IMR-90 (cell line): ENCODE measurements at regions not wholly inside any gene's neighbourhood (a gene's known extent, or its start where the extent isn't known, plus 50 kb on each side); places are given as distances from the start of the nearest gene placed in this dataset.

Source experiments
- ATAC-seq: fragments of 200-7000 bp; cut with Tn5 transposase; 2 replicates; pipeline ENCODE4 v1.9.1; 2020; ENCODE audit warnings: low read depth, mild to moderate bottlenecking, moderate library complexity
- BruUV-seq: library from RNA; stranded (reverse); fragments of 400-500 nt; replicated peaks from 2 replicates; lab custom pipeline; 2021; lab: Mats Ljungman, UMichigan
- CTCF ChIA-PET: fragments of 300-600 bp; formaldehyde crosslinking; extraction: SDS; loops from one replicate; lab custom pipeline; 2021; ENCODE audit warnings: antibody characterized with exemption; lab: Yijun Ruan, JAX
- POLR2A ChIA-PET: fragments of 300-600 bp; sonication (Branson Sonifier 250); formaldehyde crosslinking; loops from one replicate; lab custom pipeline; 2022; ENCODE audit warnings: antibody characterized with exemption; ENCODE audit not compliant: unreplicated experiment; lab: Charles Lee
- DNase-seq: peaks from one replicate; pipeline ENCODE4 v3.0.0; 2013
- H2AFZ ChIP-seq: replicated peaks from 2 replicates; pipeline ENCODE3; 2013; ENCODE audit warnings: low read length, mild to moderate bottlenecking; ENCODE audit not compliant: poor library complexity
- H2AK5ac ChIP-seq: 2 replicates; pipeline ENCODE4 v1.6.1; 2013; ENCODE audit warnings: low read depth, low read length, inconsistent platforms
- H2AK9ac ChIP-seq: replicated peaks from 2 replicates; pipeline ENCODE3; 2013; ENCODE audit warnings: mild to moderate bottlenecking, low read depth, low read length, moderate library complexity; ENCODE audit not compliant: poor library complexity
- H2BK120ac ChIP-seq: 2 replicates; pipeline ENCODE4 v1.6.1; 2013; ENCODE audit warnings: low read depth, low read length, inconsistent platforms
- H2BK15ac ChIP-seq: 3 replicates; pipeline ENCODE4 v1.6.1; 2013; ENCODE audit warnings: low read depth, low read length, inconsistent platforms
- H2BK20ac ChIP-seq: 2 replicates; pipeline ENCODE4 v1.6.1; 2013; ENCODE audit warnings: low read depth, mild to moderate bottlenecking, inconsistent platforms, low read length, moderate library complexity
- H2BK5ac ChIP-seq: 2 replicates; pipeline ENCODE4 v1.6.1; 2013; ENCODE audit warnings: mild to moderate bottlenecking, low read depth, low read length, inconsistent platforms; ENCODE audit not compliant: poor library complexity, severe bottlenecking
- H3K14ac ChIP-seq: replicated peaks from 2 replicates; pipeline ENCODE4 v1.6.1; 2013; ENCODE audit warnings: low read depth, low read length, inconsistent platforms
- H3K18ac ChIP-seq: 2 replicates; pipeline ENCODE4 v1.6.1; 2013; ENCODE audit warnings: low read depth, low read length, control low read depth
- H3K23ac ChIP-seq: 2 replicates; pipeline ENCODE4 v1.6.1; 2013; ENCODE audit warnings: low read depth, low read length, inconsistent platforms
- H3K27ac ChIP-seq: 2 replicates; pipeline ENCODE4 v1.5.1; 2013; ENCODE audit warnings: mild to moderate bottlenecking, control low read depth, low read length; ENCODE audit not compliant: insufficient read depth
- H3K27me3 ChIP-seq: 2 replicates; pipeline ENCODE4 v1.6.1; 2013; ENCODE audit warnings: low read length; ENCODE audit not compliant: control insufficient read depth, insufficient read depth
- H3K36me3 ChIP-seq: 2 replicates; pipeline ENCODE4 v1.6.1; 2013; ENCODE audit warnings: low read length, mixed read lengths; ENCODE audit not compliant: control insufficient read depth, insufficient read depth
- H3K4ac ChIP-seq: 2 replicates; pipeline ENCODE4 v1.6.1; 2013; ENCODE audit warnings: low read depth, low read length, inconsistent platforms
- H3K4me1 ChIP-seq: 2 replicates; pipeline ENCODE4 v1.6.1; 2013; ENCODE audit warnings: low read length, mixed read lengths; ENCODE audit not compliant: control insufficient read depth, insufficient read depth
- H3K4me2 ChIP-seq: 2 replicates; pipeline ENCODE4 v1.6.1; 2013; ENCODE audit warnings: low read depth, mild to moderate bottlenecking, control low read depth, low read length, moderate library complexity
- H3K4me3 ChIP-seq: 2 replicates; pipeline ENCODE4 v1.5.1; 2013; ENCODE audit warnings: low read depth, mild to moderate bottlenecking, control low read depth, low read length, moderate library complexity; ENCODE audit not compliant: insufficient read depth
- H3K56ac ChIP-seq: 2 replicates; pipeline ENCODE4 v1.6.1; 2013; ENCODE audit warnings: low read length, inconsistent platforms; ENCODE audit not compliant: insufficient read depth; ENCODE audit errors: extremely low read depth
- H3K79me1 ChIP-seq, 2 experiments: 2 replicates each; pipeline ENCODE4 v1.6.1; 2013; ENCODE audit warnings: low read length in 2 of 2, inconsistent platforms in 1 of 2, low read depth in 1 of 2
- H3K9ac ChIP-seq: 2 replicates; pipeline ENCODE4 v1.6.1; 2013; ENCODE audit warnings: low read depth, low read length, control low read depth
- H3K9me1 ChIP-seq: 2 replicates; pipeline ENCODE4 v1.6.1; 2013; ENCODE audit warnings: low read length, inconsistent platforms; ENCODE audit not compliant: insufficient read depth
- H3K9me3 ChIP-seq: 2 replicates; pipeline ENCODE4 v1.6.1; 2013; ENCODE audit warnings: low read length; ENCODE audit not compliant: control insufficient read depth, insufficient read depth
- H4K20me1 ChIP-seq: 2 replicates; pipeline ENCODE4 v1.6.1; 2013; ENCODE audit warnings: low read length, inconsistent platforms; ENCODE audit not compliant: insufficient read depth
- H4K5ac ChIP-seq: 2 replicates; pipeline ENCODE4 v1.6.1; 2013; ENCODE audit warnings: mild to moderate bottlenecking, low read depth, low read length, control low read depth
- H4K8ac ChIP-seq, 2 experiments: 2 replicates each; pipeline ENCODE4 v1.6.1; 2013; ENCODE audit warnings: low read depth in 2 of 2, low read length in 2 of 2, control low read depth in 1 of 2, inconsistent platforms in 1 of 2
- H4K91ac ChIP-seq: 2 replicates; pipeline ENCODE4 v1.6.1; 2013; ENCODE audit warnings: low read depth, low read length, inconsistent platforms; ENCODE audit not compliant: insufficient read depth
- BHLHE40 ChIP-seq: fragments of 150-350 bp; IDR thresholded peaks from 2 replicates; pipeline ENCODE4 v1.6.1; 2016; ENCODE audit warnings: mild to moderate bottlenecking, low read depth, low read length
- CEBPB ChIP-seq: IDR thresholded peaks from 2 replicates; pipeline ENCODE4 v1.6.1; 2012; ENCODE audit warnings: low read depth, low read length, improper control_type of control experiment
- FOS ChIP-seq: fragments of 150-350 bp; IDR thresholded peaks from 2 replicates; pipeline ENCODE4 v1.6.1; 2016; ENCODE audit warnings: low read depth, low read length
- MAFK ChIP-seq: IDR thresholded peaks from 2 replicates; pipeline ENCODE4 v1.6.1; 2012; ENCODE audit warnings: low read depth, low read length, improper control_type of control experiment
- MAZ ChIP-seq: IDR thresholded peaks from 2 replicates; pipeline ENCODE4 v1.6.1; 2012; ENCODE audit warnings: low read depth, mild to moderate bottlenecking, low read length, improper control_type of control experiment, moderate library complexity, borderline replicate concordance
- MXI1 ChIP-seq: IDR thresholded peaks from 2 replicates; pipeline ENCODE4 v1.6.1; 2012; ENCODE audit warnings: low read depth, mild to moderate bottlenecking, low read length, moderate library complexity, borderline replicate concordance
- POLR2A ChIP-seq: IDR thresholded peaks from 2 replicates; pipeline ENCODE4 v1.6.1; 2012; ENCODE audit warnings: mild to moderate bottlenecking, low read depth, low read length
- RFX5 ChIP-seq: IDR thresholded peaks from 2 replicates; pipeline ENCODE4 v1.8.0; 2012; ENCODE audit warnings: low read depth, mild to moderate bottlenecking, low read length, moderate library complexity
- SMC3 ChIP-seq: fragments of 150-350 bp; IDR thresholded peaks from 2 replicates; pipeline ENCODE4 v1.6.1; 2016; ENCODE audit warnings: low read depth, mild to moderate bottlenecking, antibody characterized with exemption, low read length, moderate library complexity
- WGBS, 2 experiments: methylation state at CpG; one replicate each; pipeline versions ENCODE4 v1.1.5 to v1.1.7; 2013; ENCODE audit warnings: missing lambda C conversion rate in 2 of 2; ENCODE audit not compliant: insufficient read length in 1 of 2; ENCODE audit errors: extremely low coverage in 2 of 2; 5-methylcytosine and 5-hydroxymethylcytosine counted together
- dilution Hi-C: fragments of 300-500 bp; cut with HindIII; formaldehyde crosslinking; loops from one replicate; pipeline ENCODE4 v1.14.3; 2018; ENCODE audit warnings: low sequenced_read_pairs; ENCODE audit not compliant: unreplicated experiment
- in situ Hi-C: fragments of 300-500 bp; cut with MboI; formaldehyde crosslinking; loops from 3 replicates; pipeline ENCODE4 v1.14.3; 2019; ENCODE audit warnings: low sequenced_read_pairs, inconsistent platforms, mixed read lengths
- intact Hi-C: fragments of 100-400 bp; cut with micrococcal nuclease; formaldehyde crosslinking; loops from 2 replicates; pipeline ENCODE4 v1.10.0; 2022
- TF ChIP-seq, protein P1 (sequence below): fragments of 150-350 bp; IDR thresholded peaks from 2 replicates; pipeline ENCODE4 v1.6.1; 2017; ENCODE audit warnings: mild to moderate bottlenecking, antibody characterized with exemption, low read length, low read depth
- TF ChIP-seq, protein P2 (sequence below): conservative IDR thresholded peaks from 2 replicates; pipeline ENCODE4 v1.5.1; 2012; ENCODE audit warnings: mild to moderate bottlenecking, low read depth, low read length, improper control_type of control experiment

DNA sequence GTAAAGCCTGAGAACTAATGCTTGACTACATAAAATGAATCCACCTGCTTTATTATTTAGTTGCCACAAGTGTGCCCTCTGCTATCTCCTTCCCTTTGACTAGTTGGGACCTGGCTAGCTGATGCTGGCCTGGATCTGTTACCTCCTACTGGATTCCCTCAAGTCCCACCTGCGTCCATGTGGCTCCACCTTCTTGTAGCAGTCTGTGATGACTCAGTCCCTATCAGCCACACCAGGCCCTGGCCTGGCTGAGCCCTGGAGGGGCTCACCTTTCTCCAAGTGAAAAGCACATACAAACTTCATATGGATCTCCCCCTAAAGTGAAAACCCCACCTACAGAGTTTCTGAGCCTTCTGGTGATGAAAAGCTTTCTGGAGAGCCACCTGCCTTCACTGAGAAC is 611.4 kb downstream of the SEMA5A start:
- Histone ChIP-seq H2BK15ac (no peak overlapping the region), H3K4me3 (no peak overlapping the region), H2BK20ac (no peak overlapping the region), H3K56ac (no peak overlapping the region), H4K8ac (no peak overlapping the region), H4K20me1 (no peaks in the 10 kb centered on the region), H3K4me2 (no peak overlapping the region), H3K79me1 (no peaks in the 10 kb centered on the region), H3K9me1 (0 out of 2 replicates have a peak, but pooled peaks cover 4% of the 10 kb centered on the region), H3K23ac (no peak overlapping the region), H3K18ac (no peak overlapping the region), H2AFZ (no peak overlapping the region), H3K27ac (no peak overlapping the region), H2AK9ac (no peak overlapping the region), H4K5ac (no peak overlapping the region), H3K9ac (no peak overlapping the region), H3K27me3 (no peaks in the 10 kb centered on the region), H3K4ac (no peak overlapping the region), H3K14ac (no peak overlapping the region), H2BK120ac (no peak overlapping the region), H3K36me3 (no peaks in the 10 kb centered on the region), H2BK5ac (no peak overlapping the region), H4K91ac (no peak overlapping the region), H3K4me1 (peaks cover 2% of the 10 kb centered on the region; the same call in 1 of the 2 replicates), H3K9me3 (no peaks in the 10 kb centered on the region; the same call in 1 of the 2 replicates), H2AK5ac (no peak overlapping the region)
- in situ Hi-C loops (no loop called here), intact Hi-C loops (no loop called here), dilution Hi-C loops (no loop called here)
- WGBS, 2 experiments = no CpG with 5 or more reads among the region's 1 CpG
- ATAC-seq (no peak), DNase-seq (no peak)
- ChIA-PET CTCF (no interaction called here), POLR2A (no interaction called here)
- BruUV-seq = no TSS peak
- TF ChIP-seq MAZ (no peak), CEBPB (no peak), SMC3 (no peak), FOS (no peak), POLR2A (no peak), RFX5 (no peak), BHLHE40 (no peak), MAFK (no peak), MXI1 (no peak)
- TF ChIP-seq, protein P1, sequence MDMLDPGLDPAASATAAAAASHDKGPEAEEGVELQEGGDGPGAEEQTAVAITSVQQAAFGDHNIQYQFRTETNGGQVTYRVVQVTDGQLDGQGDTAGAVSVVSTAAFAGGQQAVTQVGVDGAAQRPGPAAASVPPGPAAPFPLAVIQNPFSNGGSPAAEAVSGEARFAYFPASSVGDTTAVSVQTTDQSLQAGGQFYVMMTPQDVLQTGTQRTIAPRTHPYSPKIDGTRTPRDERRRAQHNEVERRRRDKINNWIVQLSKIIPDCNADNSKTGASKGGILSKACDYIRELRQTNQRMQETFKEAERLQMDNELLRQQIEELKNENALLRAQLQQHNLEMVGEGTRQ = no peak
- TF ChIP-seq, protein P2, sequence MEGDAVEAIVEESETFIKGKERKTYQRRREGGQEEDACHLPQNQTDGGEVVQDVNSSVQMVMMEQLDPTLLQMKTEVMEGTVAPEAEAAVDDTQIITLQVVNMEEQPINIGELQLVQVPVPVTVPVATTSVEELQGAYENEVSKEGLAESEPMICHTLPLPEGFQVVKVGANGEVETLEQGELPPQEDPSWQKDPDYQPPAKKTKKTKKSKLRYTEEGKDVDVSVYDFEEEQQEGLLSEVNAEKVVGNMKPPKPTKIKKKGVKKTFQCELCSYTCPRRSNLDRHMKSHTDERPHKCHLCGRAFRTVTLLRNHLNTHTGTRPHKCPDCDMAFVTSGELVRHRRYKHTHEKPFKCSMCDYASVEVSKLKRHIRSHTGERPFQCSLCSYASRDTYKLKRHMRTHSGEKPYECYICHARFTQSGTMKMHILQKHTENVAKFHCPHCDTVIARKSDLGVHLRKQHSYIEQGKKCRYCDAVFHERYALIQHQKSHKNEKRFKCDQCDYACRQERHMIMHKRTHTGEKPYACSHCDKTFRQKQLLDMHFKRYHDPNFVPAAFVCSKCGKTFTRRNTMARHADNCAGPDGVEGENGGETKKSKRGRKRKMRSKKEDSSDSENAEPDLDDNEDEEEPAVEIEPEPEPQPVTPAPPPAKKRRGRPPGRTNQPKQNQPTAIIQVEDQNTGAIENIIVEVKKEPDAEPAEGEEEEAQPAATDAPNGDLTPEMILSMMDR = no peak
